NB4 (cell line): ENCODE measurements at regions not wholly inside any gene's neighbourhood (a gene's known extent, or its start where the extent isn't known, plus 50 kb on each side); places are given as distances from the start of the nearest gene placed in this dataset.

Experiments
- DNase-seq: peaks from one replicate; pipeline ENCODE4 v3.0.0; 2010; ENCODE audit warnings: low read depth
- H3K4me3 ChIP-seq: one replicate; pipeline ENCODE4 v1.5.1; 2011; ENCODE audit warnings: mild to moderate bottlenecking, low read depth, low read length, moderate library complexity
- CTCF ChIP-seq: IDR thresholded peaks from one replicate; pipeline ENCODE4 v1.5.1; 2012; ENCODE audit warnings: low read depth, low read length
- MAX ChIP-seq: IDR thresholded peaks from 2 replicates; pipeline ENCODE4 v1.6.1; 2011; ENCODE audit warnings: low read depth, low read length
- MYC ChIP-seq: IDR thresholded peaks from 2 replicates; pipeline ENCODE4 v1.6.1; 2011; ENCODE audit warnings: low read depth, low read length
- POLR2A ChIP-seq: IDR thresholded peaks from 2 replicates; pipeline ENCODE4 v1.6.1; 2011; ENCODE audit warnings: mild to moderate bottlenecking; ENCODE audit not compliant: insufficient read length; ENCODE audit errors: extremely low read depth

GRCh38 chr12:22919883-22920282 is 294.9 kb downstream of the ETNK1 start:
- no peak for DNase-seq
- no peak for TF ChIP-seq POLR2A
- no peak for TF ChIP-seq CTCF
- TF ChIP-seq MAX, result no peak
- no peak for TF ChIP-seq MYC

GRCh38 chr12:22923768-22924167 is 298.8 kb downstream of the ETNK1 start:
- no peak for TF ChIP-seq MYC
- no peak for TF ChIP-seq POLR2A
- no peak for TF ChIP-seq MAX
- TF ChIP-seq CTCF, result no peak
- DNase-seq, result no peak

More at GRCh38 chr12:22919883-22920282, 294.9 kb downstream of the ETNK1 start:
- no peak overlapping the region for H3K4me3 ChIP-seq

GRCh38 chr12:22924391-22924790 is 299.4 kb downstream of the ETNK1 start:
- H3K4me3 ChIP-seq, result no peak overlapping the region
- DNase-seq, result no peak
- no peak for TF ChIP-seq POLR2A
- TF ChIP-seq MYC, result no peak
- TF ChIP-seq MAX, result no peak
- no peak for TF ChIP-seq CTCF

More at GRCh38 chr12:22923768-22924167, 298.8 kb downstream of the ETNK1 start:
- H3K4me3 ChIP-seq, result no peak overlapping the region

- DNase-seq, result no peak
These were observed 300.7 kb downstream of the ETNK1 start for GRCh38 chr12:22925623-22926022.

GRCh38 chr12:22932431-22932830 is 307.5 kb downstream of the ETNK1 start:
- no peak for DNase-seq
- TF ChIP-seq CTCF (no peak), MYC (no peak), MAX (no peak), POLR2A (no peak)
- H3K4me3 ChIP-seq, result no peak overlapping the region

More at GRCh38 chr12:22925623-22926022, 300.7 kb downstream of the ETNK1 start:
- TF ChIP-seq MAX (no peak), MYC (no peak), CTCF (no peak), POLR2A (no peak)
- H3K4me3 ChIP-seq, result no peak overlapping the region

GRCh38 chr12:22935090-22935489 is 310.1 kb downstream of the ETNK1 start:
- DNase-seq, result peak; percentile 84
- TF ChIP-seq MYC (peak; percentile 30; the same call in 1 of the 2 replicates), POLR2A (no peak), CTCF (peak; percentile 23), MAX (peak; percentile 5; the same call in 1 of the 2 replicates)
- peak overlapping the region; percentile 42 for H3K4me3 ChIP-seq
